K562 (cell line): ENCODE measurements at regions not wholly inside any gene's neighbourhood (a gene's known extent, or its start where the extent isn't known, plus 50 kb on each side); places are given as distances from the start of the nearest gene placed in this dataset.

Source experiments
- ATAC-seq: fragments of 200-7000 bp; cut with Tn5 transposase; 3 replicates; pipeline ENCODE4 v1.9.1; 2020; ENCODE audit warnings: moderate library complexity
- BruUV-seq: library from RNA; stranded (reverse); fragments of 400-500 nt; replicated peaks from 2 replicates; lab custom pipeline; 2021; lab: Mats Ljungman, UMichigan
- CTCF ChIA-PET: fragments of 300-600 bp; formaldehyde crosslinking; extraction: SDS; loops from one replicate; lab custom pipeline; 2021; ENCODE audit warnings: low intra/inter-chr PET ratio; lab: Yijun Ruan, JAX
- POLR2A ChIA-PET: fragments of 300-600, 350-650 bp; sonication (Branson Sonifier 250); formaldehyde crosslinking; extraction: SDS; loops from one replicate; lab custom pipeline; 2021; ENCODE audit warnings: antibody characterized with exemption, inconsistent platforms; lab: Yijun Ruan, JAX
- DNase-seq, 4 experiments: peaks; one replicate each; pipeline versions ENCODE4 v3.0.0 to v3.0.0-alpha.2; 2011 to 2018; ENCODE audit warnings: low spot score in 3 of 4, mixed read lengths in 3 of 4; ENCODE audit errors: extremely low read depth in 1 of 4
- FAIRE-seq: peaks from 2 replicates; lab custom pipeline; 2011; peaks lifted over from hg19 to GRCh38; lab: Jason Lieb, UNC
- H2AFZ ChIP-seq: 2 replicates; pipeline ENCODE4 v1.6.0; 2011; ENCODE audit warnings: low read depth, low read length, control low read depth, inconsistent platforms
- H3K27ac ChIP-seq: fragments of 200-600 bp; 3 replicates; pipeline ENCODE4 v1.8.0; 2011; ENCODE audit warnings: low read depth, mild to moderate bottlenecking, control low read depth, inconsistent platforms, low read length, moderate library complexity, mixed read lengths; ENCODE audit errors: extremely low read depth
- H3K27me3 ChIP-seq, 2 experiments: fragments of 300-600 bp in 1 of 2; 2 replicates in 1 of 2; 3 replicates in 1 of 2; pipeline versions ENCODE4 v1.6.0 to v1.8.0; 2011; ENCODE audit warnings: inconsistent platforms in 2 of 2, low read length in 2 of 2, mild to moderate bottlenecking in 1 of 2, mixed read lengths in 1 of 2, moderate library complexity in 1 of 2; ENCODE audit not compliant: control insufficient read depth in 2 of 2, insufficient read depth in 2 of 2
- H3K36me3 ChIP-seq: fragments of 300-600 bp; 3 replicates; pipeline ENCODE4 v1.8.0; 2011; ENCODE audit warnings: mild to moderate bottlenecking, low read length, inconsistent platforms; ENCODE audit not compliant: control insufficient read depth, insufficient read depth
- H3K4me1 ChIP-seq, 2 experiments: fragments of 200-600 bp in 1 of 2; replicated peaks in 1 of 2; 2 replicates in 1 of 2; 3 replicates in 1 of 2; pipeline versions ENCODE4 v1.5.1 to v1.8.0; 2011; ENCODE audit warnings: inconsistent platforms in 2 of 2, low read length in 2 of 2, mild to moderate bottlenecking in 1 of 2, mixed read lengths in 1 of 2, moderate library complexity in 1 of 2; ENCODE audit not compliant: control insufficient read depth in 2 of 2, insufficient read depth in 2 of 2
- H3K4me2 ChIP-seq: 2 replicates; pipeline ENCODE4 v1.6.1; 2011; ENCODE audit warnings: low read length, control low read depth, inconsistent platforms, mixed read lengths; ENCODE audit not compliant: insufficient read depth
- H3K4me3 ChIP-seq: fragments of 200-600 bp; sonication (generic), shearing (Covaris generic); 2 replicates; pipeline ENCODE4 v1.5.1; 2016; ENCODE audit warnings: control low read depth, inconsistent platforms
- H3K79me2 ChIP-seq: fragments of 200-600 bp; 3 replicates; pipeline ENCODE4 v1.8.0; 2011; ENCODE audit warnings: low read length, inconsistent platforms; ENCODE audit not compliant: control insufficient read depth, insufficient read depth
- H3K9ac ChIP-seq, 2 experiments: 2 replicates each; pipeline versions ENCODE4 v1.6.0 to v1.6.1; 2011; ENCODE audit warnings: low read depth in 2 of 2, low read length in 2 of 2, control low read depth in 1 of 2, inconsistent platforms in 1 of 2, mild to moderate bottlenecking in 1 of 2, mixed read lengths in 1 of 2; ENCODE audit not compliant: insufficient read depth in 1 of 2
- H3K9me1 ChIP-seq: one replicate; pipeline ENCODE4 v1.6.0; 2011; ENCODE audit warnings: inconsistent platforms, mild to moderate bottlenecking, low read length, moderate library complexity; ENCODE audit not compliant: control insufficient read depth, insufficient read depth
- H3K9me3 ChIP-seq: replicated peaks from 2 replicates; pipeline ENCODE4 v1.5.1; 2011; ENCODE audit warnings: low read depth, low read length, inconsistent platforms; ENCODE audit not compliant: control insufficient read depth, insufficient read depth
- H4K20me1 ChIP-seq: replicated peaks from 2 replicates; pipeline ENCODE4 v1.6.1; 2011; ENCODE audit warnings: low read length, inconsistent platforms, mixed read lengths; ENCODE audit not compliant: control insufficient read depth, insufficient read depth
- ADNP ChIP-seq: fragments of 200-800 bp; sonication (Bioruptor generic); IDR thresholded peaks from 2 replicates; pipeline ENCODE4 v1.6.1; 2016; ENCODE audit warnings: missing genetic modification characterization, missing compliant biosample characterization
- BACH1 ChIP-seq: fragments of 200-800 bp; sonication (Bioruptor generic); IDR thresholded peaks from 2 replicates; pipeline ENCODE4 v1.6.1; 2016; ENCODE audit warnings: missing genetic modification characterization, missing compliant biosample characterization
- FOXK1 ChIP-seq: sonication (generic); formaldehyde crosslinking; IDR thresholded peaks from 2 replicates; pipeline ENCODE4 v1.8.0; 2022; ENCODE audit warnings: missing genetic modification reagents, mild to moderate bottlenecking, borderline replicate concordance
- HLTF ChIP-seq: fragments of 450-650 bp; IDR thresholded peaks from 2 replicates; pipeline ENCODE4 v1.6.1; 2016
- MCM2 ChIP-seq: fragments of 450-650 bp; IDR thresholded peaks from 2 replicates; pipeline ENCODE4 v1.6.1; 2017; ENCODE audit warnings: low read depth, mild to moderate bottlenecking
- MTA2 ChIP-seq: fragments of 450-650 bp; IDR thresholded peaks from 2 replicates; pipeline ENCODE4 v1.6.1; 2016; ENCODE audit warnings: low read depth
- MYNN ChIP-seq, 2 experiments: sonication (generic); formaldehyde crosslinking in 1 of 2; IDR thresholded peaks; 2 replicates each; pipeline versions ENCODE4 v1.5.0 to v1.6.1; 2016 to 2020; ENCODE audit warnings: antibody characterized with exemption in 1 of 2, missing genetic modification reagents in 1 of 2
- NFRKB ChIP-seq: fragments of 450-650 bp; IDR thresholded peaks from 2 replicates; pipeline ENCODE4 v1.6.1; 2016; ENCODE audit warnings: low read depth
- RFX1 ChIP-seq: fragments of 450-650 bp; IDR thresholded peaks from 2 replicates; pipeline ENCODE4 v1.6.1; 2016; ENCODE audit warnings: mild to moderate bottlenecking, moderate library complexity
- ZBTB40 ChIP-seq, 2 experiments: fragments of 450-650 bp in 1 of 2; sonication (generic) in 1 of 2; formaldehyde crosslinking in 1 of 2; IDR thresholded peaks; 2 replicates each; pipeline versions ENCODE4 v1.7.1 to v1.9.0; 2016 to 2022; ENCODE audit warnings: inconsistent platforms in 1 of 2, mild to moderate bottlenecking in 1 of 2, missing genetic modification reagents in 1 of 2
- ZNF124 ChIP-seq: sonication (generic); formaldehyde crosslinking; IDR thresholded peaks from 2 replicates; pipeline ENCODE4 v1.8.1; 2022; ENCODE audit warnings: missing genetic modification reagents
- ZNF444 ChIP-seq: fragments of 250-450 bp; sonication (Bioruptor Pico); IDR thresholded peaks from 2 replicates; pipeline ENCODE4 v1.4.0; 2020; ENCODE audit warnings: mild to moderate bottlenecking, moderate library complexity
- WGBS: fragments of 100-300 bp; shearing (Covaris generic); methylation state at CpG from one replicate; pipeline ENCODE4 v1.1.6; 2016; ENCODE audit warnings: low coverage, mixed read lengths; ENCODE audit not compliant: insufficient coverage; ENCODE audit errors: missing lambda C conversion rate; 5-methylcytosine and 5-hydroxymethylcytosine counted together
- in situ Hi-C: fragments of 300-500 bp; cut with MboI; formaldehyde crosslinking; loops from 4 replicates; pipeline ENCODE4 v1.15.0; 2018; ENCODE audit warnings: inconsistent platforms, mixed read lengths
- intact Hi-C: fragments of 100-400 bp; cut with micrococcal nuclease; formaldehyde crosslinking; loops from 2 replicates; pipeline ENCODE4 v1.14.2; 2022
- TF ChIP-seq, protein P1 (sequence below): IDR thresholded peaks from 2 replicates; pipeline ENCODE4 v1.6.1; 2012; ENCODE audit warnings: low read depth, low read length, improper control_type of control experiment, borderline replicate concordance

DNA sequence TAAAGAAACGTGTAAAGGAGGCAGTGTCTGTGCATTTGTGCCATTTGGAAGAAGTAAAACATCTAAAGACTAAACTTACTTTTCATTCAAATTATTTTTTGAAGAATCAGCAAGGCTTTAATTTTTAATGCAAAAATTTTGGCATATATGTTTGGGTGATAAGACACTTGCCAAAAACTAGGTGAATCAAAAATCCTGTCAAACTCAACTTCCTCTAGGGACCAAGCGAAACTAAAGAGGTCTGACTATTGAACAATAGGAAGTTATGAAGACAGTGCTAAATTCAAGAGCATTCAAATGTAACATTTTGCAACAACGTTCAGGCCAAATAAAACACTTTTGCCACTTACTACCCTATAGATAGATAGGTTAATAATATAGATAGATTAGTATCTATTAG lies 306.1 kb downstream of the NOL4 start (continued):
- TF ChIP-seq MTA2, result no peak
- no peak for TF ChIP-seq ZNF124
- TF ChIP-seq, protein P1, sequence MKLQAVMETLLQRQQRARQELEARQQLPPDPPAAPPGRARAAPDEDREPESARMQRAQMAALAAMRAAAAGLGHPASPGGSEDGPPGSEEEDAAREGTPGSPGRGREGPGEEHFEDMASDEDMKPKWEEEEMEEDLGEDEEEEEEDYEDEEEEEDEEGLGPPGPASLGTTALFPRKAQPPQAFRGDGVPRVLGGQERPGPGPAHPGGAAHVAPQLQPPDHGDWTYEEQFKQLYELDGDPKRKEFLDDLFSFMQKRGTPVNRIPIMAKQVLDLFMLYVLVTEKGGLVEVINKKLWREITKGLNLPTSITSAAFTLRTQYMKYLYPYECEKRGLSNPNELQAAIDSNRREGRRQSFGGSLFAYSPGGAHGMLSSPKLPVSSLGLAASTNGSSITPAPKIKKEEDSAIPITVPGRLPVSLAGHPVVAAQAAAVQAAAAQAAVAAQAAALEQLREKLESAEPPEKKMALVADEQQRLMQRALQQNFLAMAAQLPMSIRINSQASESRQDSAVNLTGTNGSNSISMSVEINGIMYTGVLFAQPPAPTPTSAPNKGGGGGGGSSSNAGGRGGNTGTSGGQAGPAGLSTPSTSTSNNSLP, result no peak
- TF ChIP-seq ZNF444, result no peak
- TF ChIP-seq MCM2, result no peak

GRCh38 chr18:33916200-33916599 lies 308.5 kb downstream of the NOL4 start:
- no peaks in the 10 kb centered on the region for H3K9me3 ChIP-seq
- H2AFZ ChIP-seq, result no peak overlapping the region
- CTCF ChIA-PET, result no interaction called here
- intact Hi-C loops (no loop called here), in situ Hi-C loops (no loop called here)
- POLR2A ChIA-PET, result no interaction called here
- H3K79me2 ChIP-seq, result no peaks in the 10 kb centered on the region
- H3K36me3 ChIP-seq, result no peaks in the 10 kb centered on the region
- no peaks in the 10 kb centered on the region for H3K9me1 ChIP-seq
- ATAC-seq (no peak), FAIRE-seq (no peak), DNase-seq (no peak)
- H3K4me1 ChIP-seq, result no peaks in the 10 kb centered on the region
- H3K4me2 ChIP-seq, result no peak overlapping the region
- 2% methylated on average over 4 of the region's 4 CpGs for WGBS
- H3K9ac ChIP-seq, result no peak overlapping the region
- H3K27me3 ChIP-seq, result no peaks in the 10 kb centered on the region
- H3K27ac ChIP-seq, result no peak overlapping the region
- BruUV-seq, result no TSS peak
- H3K4me3 ChIP-seq, result no peak overlapping the region
- H4K20me1 ChIP-seq, result no peaks in the 10 kb centered on the region
- no peak for TF ChIP-seq BACH1
- no peak for TF ChIP-seq MYNN (IDR thresholded peaks at IDR 0.05)
- TF ChIP-seq MYNN (CRISPR knock-in tag; IDR thresholded peaks at IDR 0.05), result no peak
- no peak for TF ChIP-seq FOXK1 (CRISPR knock-in tag)
- no peak for TF ChIP-seq NFRKB
- no peak for TF ChIP-seq HLTF
- no peak for TF ChIP-seq ZBTB40 (IDR thresholded peaks at IDR 0.05)
- no peak for TF ChIP-seq ZBTB40 (CRISPR knock-in tag; IDR thresholded peaks at IDR 0.05)
- TF ChIP-seq RFX1, result no peak
- TF ChIP-seq ADNP (tag), result no peak
